ENCODE measurements at regions not wholly inside any gene's neighbourhood (a gene's known extent, or its start where the extent isn't known, plus 50 kb on each side); places are given as distances from the start of the nearest gene placed in this dataset.

DNA sequence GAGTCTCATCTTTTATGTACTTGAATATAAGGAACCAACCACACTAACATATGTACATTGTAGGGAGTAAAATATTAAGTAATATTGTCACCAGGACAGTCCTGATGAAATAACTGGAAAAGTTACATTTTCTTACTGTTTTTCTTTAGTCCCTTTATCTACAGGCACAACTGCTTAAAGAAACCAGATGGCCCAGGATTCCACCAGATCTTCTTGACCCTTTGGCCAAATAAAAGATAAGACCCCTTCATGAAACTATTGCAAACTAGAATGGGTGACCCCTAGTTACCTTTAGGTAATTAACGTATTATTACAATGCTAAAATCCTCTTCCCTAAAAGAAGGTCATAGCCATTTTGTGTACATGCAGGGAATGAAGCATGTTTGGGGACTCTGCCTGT lies 106.3 kb upstream of the FTMT start:
- H3K9me3 ChIP-seq (ENCODE audit: control insufficient read depth, insufficient read depth, low read depth, low read length): no peaks in the 10 kb centered on the region
- no peak overlapping the region for H3K27ac ChIP-seq (ENCODE audit: extremely low read depth, low read depth, low read length)
- ChIA-PET CTCF (no interaction called here), POLR2A (no interaction called here)
- no peaks in the 10 kb centered on the region for H3K36me3 ChIP-seq (ENCODE audit: control insufficient read depth in 2 of 2, insufficient read depth in 1 of 2, low read length in 2 of 2)
- no peaks in the 10 kb centered on the region for H3K4me1 ChIP-seq (ENCODE audit: control insufficient read depth, insufficient read depth, low read length)
- H3K4me3 ChIP-seq (ENCODE audit: low read depth, low read length): no peak overlapping the region
- TF ChIP-seq ZNF423 (tag by site-specific recombination; IDR thresholded peaks at IDR 0.05) (no peak), ZNF292 (tag by site-specific recombination; IDR thresholded peaks at IDR 0.05; ENCODE audit: borderline replicate concordance, low read depth) (no peak), ZNF521 (tag by site-specific recombination; IDR thresholded peaks at IDR 0.05) (no peak), ZFP41 (tag by site-specific recombination; IDR thresholded peaks at IDR 0.05; ENCODE audit: borderline replicate concordance) (no peak), SALL2 (tag by site-specific recombination; IDR thresholded peaks at IDR 0.05; ENCODE audit: borderline replicate concordance) (no peak), GLIS2 (tag by site-specific recombination; IDR thresholded peaks at IDR 0.05) (no peak), ZNF350 (tag by site-specific recombination; IDR thresholded peaks at IDR 0.05) (no peak)

DNA sequence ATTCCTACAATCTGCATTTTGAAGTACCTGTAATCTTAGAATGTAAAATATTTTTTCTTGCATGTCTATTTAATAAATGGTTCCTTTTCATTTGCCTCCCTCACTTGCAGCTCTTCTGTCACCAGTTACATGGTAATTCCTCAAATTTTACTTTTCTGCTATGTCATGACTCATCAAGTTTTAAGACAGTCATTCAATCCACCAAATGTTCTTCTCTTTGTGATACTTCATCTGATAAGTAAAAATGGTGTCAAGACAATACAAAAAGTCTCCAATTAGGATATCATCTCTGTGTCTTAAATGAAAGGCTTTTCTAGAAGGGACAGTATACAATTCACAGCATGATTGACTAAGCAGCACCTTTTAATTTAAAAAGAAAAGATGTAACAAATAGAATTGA lies 104.9 kb upstream of the FTMT start:
- no peaks in the 10 kb centered on the region for H3K36me3 ChIP-seq (ENCODE audit: control insufficient read depth in 2 of 2, insufficient read depth in 1 of 2, low read length in 2 of 2)
- H3K27ac ChIP-seq (ENCODE audit: extremely low read depth, low read depth, low read length): no peak overlapping the region
- ChIA-PET CTCF (no interaction called here), POLR2A (no interaction called here)
- H3K4me3 ChIP-seq (ENCODE audit: low read depth, low read length): no peak overlapping the region
- no peaks in the 10 kb centered on the region for H3K9me3 ChIP-seq (ENCODE audit: control insufficient read depth, insufficient read depth, low read depth, low read length)
- no peaks in the 10 kb centered on the region for H3K4me1 ChIP-seq (ENCODE audit: control insufficient read depth, insufficient read depth, low read length)
- TF ChIP-seq ZNF121 (tag by site-specific recombination; IDR thresholded peaks at IDR 0.05) (no peak), ZNF114 (tag by site-specific recombination; IDR thresholded peaks at IDR 0.05) (no peak), WT1 (tag by site-specific recombination; IDR thresholded peaks at IDR 0.05) (no peak), BCL11B (tag by site-specific recombination; IDR thresholded peaks at IDR 0.05; ENCODE audit: low read depth) (no peak), ZNF560 (tag by site-specific recombination; IDR thresholded peaks at IDR 0.05; ENCODE audit: borderline replicate concordance) (no peak), GFI1B (tag by site-specific recombination; IDR thresholded peaks at IDR 0.05) (no peak), KLF7 (tag by site-specific recombination; IDR thresholded peaks at IDR 0.05; ENCODE audit: borderline replicate concordance) (no peak), ZNF626 (tag by site-specific recombination; IDR thresholded peaks at IDR 0.05) (no peak), ZNF701 (tag by site-specific recombination; IDR thresholded peaks at IDR 0.05) (no peak), ZFP37 (tag by site-specific recombination; IDR thresholded peaks at IDR 0.05) (no peak), ZNF24 (tag by site-specific recombination; IDR thresholded peaks at IDR 0.05) (no peak), ZFP41 (tag by site-specific recombination; IDR thresholded peaks at IDR 0.05; ENCODE audit: borderline replicate concordance) (no peak), ZNF843 (tag by site-specific recombination; IDR thresholded peaks at IDR 0.05) (no peak), MEIS1 (CRISPR knock-in tag; IDR thresholded peaks at IDR 0.05; ENCODE audit: borderline replicate concordance) (no peak)
- TF ChIP-seq, protein P1, sequence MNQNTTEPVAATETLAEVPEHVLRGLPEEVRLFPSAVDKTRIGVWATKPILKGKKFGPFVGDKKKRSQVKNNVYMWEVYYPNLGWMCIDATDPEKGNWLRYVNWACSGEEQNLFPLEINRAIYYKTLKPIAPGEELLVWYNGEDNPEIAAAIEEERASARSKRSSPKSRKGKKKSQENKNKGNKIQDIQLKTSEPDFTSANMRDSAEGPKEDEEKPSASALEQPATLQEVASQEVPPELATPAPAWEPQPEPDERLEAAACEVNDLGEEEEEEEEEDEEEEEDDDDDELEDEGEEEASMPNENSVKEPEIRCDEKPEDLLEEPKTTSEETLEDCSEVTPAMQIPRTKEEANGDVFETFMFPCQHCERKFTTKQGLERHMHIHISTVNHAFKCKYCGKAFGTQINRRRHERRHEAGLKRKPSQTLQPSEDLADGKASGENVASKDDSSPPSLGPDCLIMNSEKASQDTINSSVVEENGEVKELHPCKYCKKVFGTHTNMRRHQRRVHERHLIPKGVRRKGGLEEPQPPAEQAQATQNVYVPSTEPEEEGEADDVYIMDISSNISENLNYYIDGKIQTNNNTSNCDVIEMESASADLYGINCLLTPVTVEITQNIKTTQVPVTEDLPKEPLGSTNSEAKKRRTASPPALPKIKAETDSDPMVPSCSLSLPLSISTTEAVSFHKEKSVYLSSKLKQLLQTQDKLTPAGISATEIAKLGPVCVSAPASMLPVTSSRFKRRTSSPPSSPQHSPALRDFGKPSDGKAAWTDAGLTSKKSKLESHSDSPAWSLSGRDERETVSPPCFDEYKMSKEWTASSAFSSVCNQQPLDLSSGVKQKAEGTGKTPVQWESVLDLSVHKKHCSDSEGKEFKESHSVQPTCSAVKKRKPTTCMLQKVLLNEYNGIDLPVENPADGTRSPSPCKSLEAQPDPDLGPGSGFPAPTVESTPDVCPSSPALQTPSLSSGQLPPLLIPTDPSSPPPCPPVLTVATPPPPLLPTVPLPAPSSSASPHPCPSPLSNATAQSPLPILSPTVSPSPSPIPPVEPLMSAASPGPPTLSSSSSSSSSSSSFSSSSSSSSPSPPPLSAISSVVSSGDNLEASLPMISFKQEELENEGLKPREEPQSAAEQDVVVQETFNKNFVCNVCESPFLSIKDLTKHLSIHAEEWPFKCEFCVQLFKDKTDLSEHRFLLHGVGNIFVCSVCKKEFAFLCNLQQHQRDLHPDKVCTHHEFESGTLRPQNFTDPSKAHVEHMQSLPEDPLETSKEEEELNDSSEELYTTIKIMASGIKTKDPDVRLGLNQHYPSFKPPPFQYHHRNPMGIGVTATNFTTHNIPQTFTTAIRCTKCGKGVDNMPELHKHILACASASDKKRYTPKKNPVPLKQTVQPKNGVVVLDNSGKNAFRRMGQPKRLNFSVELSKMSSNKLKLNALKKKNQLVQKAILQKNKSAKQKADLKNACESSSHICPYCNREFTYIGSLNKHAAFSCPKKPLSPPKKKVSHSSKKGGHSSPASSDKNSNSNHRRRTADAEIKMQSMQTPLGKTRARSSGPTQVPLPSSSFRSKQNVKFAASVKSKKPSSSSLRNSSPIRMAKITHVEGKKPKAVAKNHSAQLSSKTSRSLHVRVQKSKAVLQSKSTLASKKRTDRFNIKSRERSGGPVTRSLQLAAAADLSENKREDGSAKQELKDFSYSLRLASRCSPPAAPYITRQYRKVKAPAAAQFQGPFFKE (tag by site-specific recombination; IDR thresholded peaks at IDR 0.05; ENCODE audit: borderline replicate concordance): no peak
- TF ChIP-seq, protein P2, sequence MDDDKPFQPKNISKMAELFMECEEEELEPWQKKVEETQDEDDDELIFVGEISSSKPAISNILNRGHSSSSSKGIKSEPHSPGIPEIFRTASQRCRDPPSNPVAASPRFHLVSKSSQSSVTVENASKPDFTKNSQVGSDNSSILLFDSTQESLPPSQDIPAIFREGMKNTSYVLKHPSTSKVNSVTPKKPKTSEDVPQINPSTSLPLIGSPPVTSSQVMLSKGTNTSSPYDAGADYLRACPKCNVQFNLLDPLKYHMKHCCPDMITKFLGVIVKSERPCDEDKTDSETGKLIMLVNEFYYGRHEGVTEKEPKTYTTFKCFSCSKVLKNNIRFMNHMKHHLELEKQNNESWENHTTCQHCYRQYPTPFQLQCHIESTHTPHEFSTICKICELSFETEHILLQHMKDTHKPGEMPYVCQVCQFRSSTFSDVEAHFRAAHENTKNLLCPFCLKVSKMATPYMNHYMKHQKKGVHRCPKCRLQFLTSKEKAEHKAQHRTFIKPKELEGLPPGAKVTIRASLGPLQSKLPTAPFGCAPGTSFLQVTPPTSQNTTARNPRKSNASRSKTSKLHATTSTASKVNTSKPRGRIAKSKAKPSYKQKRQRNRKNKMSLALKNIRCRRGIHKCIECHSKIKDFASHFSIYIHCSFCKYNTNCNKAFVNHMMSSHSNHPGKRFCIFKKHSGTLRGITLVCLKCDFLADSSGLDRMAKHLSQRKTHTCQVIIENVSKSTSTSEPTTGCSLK (tag by site-specific recombination; IDR thresholded peaks at IDR 0.05): no peak
